ENCODE measurements at regions not wholly inside any gene's neighbourhood (a gene's known extent, or its start where the extent isn't known, plus 50 kb on each side); places are given as distances from the start of the nearest gene placed in this dataset.
"Not testable (repeated sequence)": the region's sequence is repeated elsewhere in the genome, so short reads cannot be mapped to it uniquely, and the experiment has no call there.

DNA sequence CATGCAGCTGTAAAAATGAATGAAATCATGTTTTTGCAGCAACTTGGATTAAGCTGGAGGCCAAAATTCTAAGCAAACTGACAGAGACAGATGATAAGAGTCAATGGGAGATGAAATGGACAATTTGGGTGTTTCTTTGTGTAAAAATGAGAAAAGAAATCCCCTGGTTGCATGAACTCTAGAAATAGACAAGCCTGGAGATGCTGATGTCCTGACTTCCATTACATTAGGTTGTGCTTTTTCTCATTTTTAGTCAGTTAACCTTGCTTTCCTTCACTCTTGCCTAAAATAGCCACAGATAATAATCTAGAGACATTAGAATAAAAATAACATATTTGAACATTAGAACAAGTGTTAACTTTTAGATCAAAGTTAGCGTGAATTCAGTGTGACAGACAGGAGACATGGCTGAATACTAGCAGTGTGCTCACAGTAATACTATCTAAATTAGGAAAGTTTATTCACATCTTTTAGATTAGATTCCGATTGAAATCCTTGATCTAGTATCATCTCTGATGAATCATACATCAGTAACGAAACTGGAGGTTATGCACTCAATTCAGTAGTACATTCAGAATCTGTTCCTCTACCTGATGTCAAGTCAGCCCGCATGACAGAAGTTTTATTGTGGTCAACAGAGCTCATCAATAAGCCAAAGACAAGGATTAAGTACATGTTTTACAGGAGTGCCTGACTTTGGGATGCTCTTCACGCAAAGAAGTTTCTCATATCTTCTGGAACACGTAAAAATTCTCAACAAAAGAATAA, 948.1 kb downstream of the TMEM121 start:
- TF ChIP-seq POLR2A (IDR thresholded peaks at IDR 0.05): not testable (repeated sequence)
- TF ChIP-seq, protein P1, sequence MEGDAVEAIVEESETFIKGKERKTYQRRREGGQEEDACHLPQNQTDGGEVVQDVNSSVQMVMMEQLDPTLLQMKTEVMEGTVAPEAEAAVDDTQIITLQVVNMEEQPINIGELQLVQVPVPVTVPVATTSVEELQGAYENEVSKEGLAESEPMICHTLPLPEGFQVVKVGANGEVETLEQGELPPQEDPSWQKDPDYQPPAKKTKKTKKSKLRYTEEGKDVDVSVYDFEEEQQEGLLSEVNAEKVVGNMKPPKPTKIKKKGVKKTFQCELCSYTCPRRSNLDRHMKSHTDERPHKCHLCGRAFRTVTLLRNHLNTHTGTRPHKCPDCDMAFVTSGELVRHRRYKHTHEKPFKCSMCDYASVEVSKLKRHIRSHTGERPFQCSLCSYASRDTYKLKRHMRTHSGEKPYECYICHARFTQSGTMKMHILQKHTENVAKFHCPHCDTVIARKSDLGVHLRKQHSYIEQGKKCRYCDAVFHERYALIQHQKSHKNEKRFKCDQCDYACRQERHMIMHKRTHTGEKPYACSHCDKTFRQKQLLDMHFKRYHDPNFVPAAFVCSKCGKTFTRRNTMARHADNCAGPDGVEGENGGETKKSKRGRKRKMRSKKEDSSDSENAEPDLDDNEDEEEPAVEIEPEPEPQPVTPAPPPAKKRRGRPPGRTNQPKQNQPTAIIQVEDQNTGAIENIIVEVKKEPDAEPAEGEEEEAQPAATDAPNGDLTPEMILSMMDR (IDR thresholded peaks at IDR 0.05): not testable (repeated sequence)

Data from body of pancreas (tissue), 4 donors.